ENCODE measurements at regions not wholly inside any gene's neighbourhood (a gene's known extent, or its start where the extent isn't known, plus 50 kb on each side); places are given as distances from the start of the nearest gene placed in this dataset.

DNA sequence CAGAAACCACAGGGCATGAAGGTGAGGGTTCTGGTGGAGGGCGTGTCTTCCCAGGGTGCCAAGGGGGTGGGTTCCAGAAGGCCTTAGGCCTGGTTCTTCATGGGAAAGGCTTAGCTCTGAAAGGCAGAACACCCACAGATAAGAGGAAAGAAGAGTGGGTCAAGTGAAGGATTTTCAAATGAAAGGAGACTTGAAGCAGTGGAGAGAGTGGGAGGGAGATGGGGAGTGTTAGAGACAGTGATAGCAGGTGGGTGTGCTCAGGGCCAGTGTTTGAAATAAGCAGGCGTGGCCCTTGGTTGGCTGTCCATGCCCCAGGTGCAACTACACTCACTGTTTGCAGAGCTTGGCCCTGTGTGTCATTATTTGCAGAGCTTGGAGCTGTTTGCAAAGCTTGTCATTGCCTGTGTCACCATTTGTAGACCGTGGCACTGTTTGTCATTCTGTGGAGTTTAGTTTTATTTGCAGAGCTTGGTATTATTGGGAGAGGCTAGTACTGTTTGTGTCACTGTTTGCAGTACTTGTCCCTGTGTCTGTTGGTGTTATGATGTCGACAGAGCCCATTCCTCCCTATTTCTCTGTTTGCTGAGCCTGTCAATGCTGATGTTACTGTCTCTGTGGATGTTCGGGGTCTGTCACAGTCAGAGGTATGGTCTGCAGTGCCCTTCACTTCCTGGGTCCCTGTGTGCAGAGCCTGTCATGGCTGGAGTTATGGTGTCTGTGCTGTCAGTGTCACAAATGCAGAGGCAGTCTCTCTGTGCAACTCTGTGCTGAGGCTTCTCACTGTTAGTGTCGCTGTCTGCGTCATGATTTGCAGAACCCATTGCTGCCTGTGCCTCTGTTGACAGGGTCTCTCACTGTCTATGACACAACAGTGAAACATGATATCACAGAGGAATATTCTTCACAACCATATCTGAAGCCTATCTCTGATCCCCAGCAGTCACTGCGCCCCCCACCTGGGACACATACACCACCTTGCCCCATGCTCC, 127.7 kb upstream of the LRFN2 start (continued):
- TF ChIP-seq, protein P1, sequence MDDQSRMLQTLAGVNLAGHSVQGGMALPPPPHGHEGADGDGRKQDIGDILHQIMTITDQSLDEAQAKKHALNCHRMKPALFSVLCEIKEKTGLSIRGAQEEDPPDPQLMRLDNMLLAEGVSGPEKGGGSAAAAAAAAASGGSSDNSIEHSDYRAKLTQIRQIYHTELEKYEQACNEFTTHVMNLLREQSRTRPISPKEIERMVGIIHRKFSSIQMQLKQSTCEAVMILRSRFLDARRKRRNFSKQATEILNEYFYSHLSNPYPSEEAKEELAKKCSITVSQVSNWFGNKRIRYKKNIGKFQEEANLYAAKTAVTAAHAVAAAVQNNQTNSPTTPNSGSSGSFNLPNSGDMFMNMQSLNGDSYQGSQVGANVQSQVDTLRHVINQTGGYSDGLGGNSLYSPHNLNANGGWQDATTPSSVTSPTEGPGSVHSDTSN (CRISPR knock-in tag; IDR thresholded peaks at IDR 0.05; ENCODE audit: borderline replicate concordance): no peak
- TF ChIP-seq, protein P2, sequence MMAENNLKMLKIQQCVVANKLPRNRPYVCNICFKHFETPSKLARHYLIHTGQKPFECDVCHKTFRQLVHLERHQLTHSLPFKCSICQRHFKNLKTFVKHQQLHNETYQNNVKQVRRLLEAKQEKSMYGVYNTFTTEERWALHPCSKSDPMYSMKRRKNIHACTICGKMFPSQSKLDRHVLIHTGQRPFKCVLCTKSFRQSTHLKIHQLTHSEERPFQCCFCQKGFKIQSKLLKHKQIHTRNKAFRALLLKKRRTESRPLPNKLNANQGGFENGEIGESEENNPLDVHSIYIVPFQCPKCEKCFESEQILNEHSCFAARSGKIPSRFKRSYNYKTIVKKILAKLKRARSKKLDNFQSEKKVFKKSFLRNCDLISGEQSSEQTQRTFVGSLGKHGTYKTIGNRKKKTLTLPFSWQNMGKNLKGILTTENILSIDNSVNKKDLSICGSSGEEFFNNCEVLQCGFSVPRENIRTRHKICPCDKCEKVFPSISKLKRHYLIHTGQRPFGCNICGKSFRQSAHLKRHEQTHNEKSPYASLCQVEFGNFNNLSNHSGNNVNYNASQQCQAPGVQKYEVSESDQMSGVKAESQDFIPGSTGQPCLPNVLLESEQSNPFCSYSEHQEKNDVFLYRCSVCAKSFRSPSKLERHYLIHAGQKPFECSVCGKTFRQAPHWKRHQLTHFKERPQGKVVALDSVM (CRISPR knock-in tag; IDR thresholded peaks at IDR 0.05): no peak
- TF ChIP-seq, protein P3, sequence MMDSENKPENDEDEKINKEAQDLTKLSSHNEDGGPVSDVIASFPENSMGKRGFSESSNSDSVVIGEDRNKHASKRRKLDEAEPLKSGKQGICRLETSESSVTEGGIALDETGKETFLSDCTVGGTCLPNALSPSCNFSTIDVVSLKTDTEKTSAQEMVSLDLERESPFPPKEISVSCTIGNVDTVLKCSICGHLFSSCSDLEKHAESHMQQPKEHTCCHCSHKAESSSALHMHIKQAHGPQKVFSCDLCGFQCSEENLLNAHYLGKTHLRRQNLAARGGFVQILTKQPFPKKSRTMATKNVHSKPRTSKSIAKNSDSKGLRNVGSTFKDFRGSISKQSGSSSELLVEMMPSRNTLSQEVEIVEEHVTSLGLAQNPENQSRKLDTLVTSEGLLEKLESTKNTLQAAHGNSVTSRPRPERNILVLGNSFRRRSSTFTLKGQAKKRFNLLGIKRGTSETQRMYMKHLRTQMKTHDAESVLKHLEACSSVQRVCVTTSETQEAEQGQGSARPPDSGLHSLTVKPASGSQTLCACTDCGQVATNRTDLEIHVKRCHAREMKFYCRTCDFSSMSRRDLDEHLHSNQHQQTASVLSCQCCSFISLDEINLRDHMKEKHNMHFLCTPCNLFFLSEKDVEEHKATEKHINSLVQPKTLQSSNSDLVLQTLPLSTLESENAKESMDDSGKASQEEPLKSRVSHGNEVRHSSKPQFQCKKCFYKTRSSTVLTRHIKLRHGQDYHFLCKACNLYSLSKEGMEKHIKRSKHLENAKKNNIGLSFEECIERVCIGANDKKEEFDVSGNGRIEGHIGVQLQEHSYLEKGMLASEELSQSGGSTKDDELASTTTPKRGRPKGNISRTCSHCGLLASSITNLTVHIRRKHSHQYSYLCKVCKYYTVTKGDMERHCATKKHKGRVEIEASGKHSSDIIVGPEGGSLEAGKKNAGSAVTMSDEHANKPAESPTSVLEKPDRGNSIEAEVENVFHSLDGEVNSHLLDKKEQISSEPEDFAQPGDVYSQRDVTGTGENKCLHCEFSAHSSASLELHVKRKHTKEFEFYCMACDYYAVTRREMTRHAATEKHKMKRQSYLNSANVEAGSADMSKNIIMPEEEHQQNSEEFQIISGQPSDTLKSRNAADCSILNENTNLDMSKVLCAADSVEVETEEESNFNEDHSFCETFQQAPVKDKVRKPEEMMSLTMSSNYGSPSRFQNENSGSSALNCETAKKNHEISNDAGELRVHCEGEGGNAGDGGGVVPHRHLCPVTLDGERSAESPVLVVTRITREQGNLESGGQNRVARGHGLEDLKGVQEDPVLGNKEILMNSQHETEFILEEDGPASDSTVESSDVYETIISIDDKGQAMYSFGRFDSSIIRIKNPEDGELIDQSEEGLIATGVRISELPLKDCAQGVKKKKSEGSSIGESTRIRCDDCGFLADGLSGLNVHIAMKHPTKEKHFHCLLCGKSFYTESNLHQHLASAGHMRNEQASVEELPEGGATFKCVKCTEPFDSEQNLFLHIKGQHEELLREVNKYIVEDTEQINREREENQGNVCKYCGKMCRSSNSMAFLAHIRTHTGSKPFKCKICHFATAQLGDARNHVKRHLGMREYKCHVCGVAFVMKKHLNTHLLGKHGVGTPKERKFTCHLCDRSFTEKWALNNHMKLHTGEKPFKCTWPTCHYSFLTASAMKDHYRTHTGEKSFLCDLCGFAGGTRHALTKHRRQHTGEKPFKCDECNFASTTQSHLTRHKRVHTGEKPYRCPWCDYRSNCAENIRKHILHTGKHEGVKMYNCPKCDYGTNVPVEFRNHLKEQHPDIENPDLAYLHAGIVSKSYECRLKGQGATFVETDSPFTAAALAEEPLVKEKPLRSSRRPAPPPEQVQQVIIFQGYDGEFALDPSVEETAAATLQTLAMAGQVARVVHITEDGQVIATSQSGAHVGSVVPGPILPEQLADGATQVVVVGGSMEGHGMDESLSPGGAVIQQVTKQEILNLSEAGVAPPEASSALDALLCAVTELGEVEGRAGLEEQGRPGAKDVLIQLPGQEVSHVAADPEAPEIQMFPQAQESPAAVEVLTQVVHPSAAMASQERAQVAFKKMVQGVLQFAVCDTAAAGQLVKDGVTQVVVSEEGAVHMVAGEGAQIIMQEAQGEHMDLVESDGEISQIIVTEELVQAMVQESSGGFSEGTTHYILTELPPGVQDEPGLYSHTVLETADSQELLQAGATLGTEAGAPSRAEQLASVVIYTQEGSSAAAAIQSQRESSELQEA (CRISPR knock-in tag; IDR thresholded peaks at IDR 0.05; ENCODE audit: not compliant biosample characterization): no peak
- TF ChIP-seq XRCC5 (optimal IDR thresholded peaks at IDR 0.05; ENCODE audit: low read length): peak; percentile 70
- TF ChIP-seq HIVEP1 (CRISPR knock-in tag; IDR thresholded peaks at IDR 0.05): no peak
- no peak for TF ChIP-seq ZNF326 (CRISPR knock-in tag; IDR thresholded peaks at IDR 0.05; ENCODE audit: borderline replicate concordance)
- no peak for TF ChIP-seq AGO1 (IDR thresholded peaks at IDR 0.05; ENCODE audit: low read depth, low read length, poor library complexity, severe bottlenecking)
- peak; percentile 82 for TF ChIP-seq ZFP36 (IDR thresholded peaks at IDR 0.05; ENCODE audit: borderline replicate concordance, low read depth, low read length, partially characterized antibody)
- no peak for TF ChIP-seq RFXANK (CRISPR knock-in tag; IDR thresholded peaks at IDR 0.05)
- no peak for TF ChIP-seq ZNF670 (CRISPR knock-in tag; IDR thresholded peaks at IDR 0.05; ENCODE audit: borderline replicate concordance)
- TF ChIP-seq, protein P4, sequence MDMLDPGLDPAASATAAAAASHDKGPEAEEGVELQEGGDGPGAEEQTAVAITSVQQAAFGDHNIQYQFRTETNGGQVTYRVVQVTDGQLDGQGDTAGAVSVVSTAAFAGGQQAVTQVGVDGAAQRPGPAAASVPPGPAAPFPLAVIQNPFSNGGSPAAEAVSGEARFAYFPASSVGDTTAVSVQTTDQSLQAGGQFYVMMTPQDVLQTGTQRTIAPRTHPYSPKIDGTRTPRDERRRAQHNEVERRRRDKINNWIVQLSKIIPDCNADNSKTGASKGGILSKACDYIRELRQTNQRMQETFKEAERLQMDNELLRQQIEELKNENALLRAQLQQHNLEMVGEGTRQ (IDR thresholded peaks at IDR 0.05; ENCODE audit: low read depth, low read length): no peak
- TF ChIP-seq, protein P4 (CRISPR knock-in tag; IDR thresholded peaks at IDR 0.05; ENCODE audit: borderline replicate concordance): no peak
- no peak for TF ChIP-seq ZNF333 (CRISPR knock-in tag; IDR thresholded peaks at IDR 0.05; ENCODE audit: borderline replicate concordance)
- no peak for TF ChIP-seq MZF1 (CRISPR knock-in tag; IDR thresholded peaks at IDR 0.05; ENCODE audit: borderline replicate concordance)
